ENCODE measurements at regions not wholly inside any gene's neighbourhood (a gene's known extent, or its start where the extent isn't known, plus 50 kb on each side); places are given as distances from the start of the nearest gene placed in this dataset.
A peak's percentile ranks its signal among the peaks of the same experiment; 100 is the strongest.

- peak overlapping the region; percentile 90 for H3K27ac ChIP-seq (replicated peaks)
These were observed 177.8 kb downstream of the ETS2 start for GRCh38 chr21:38983560-38983959.

GRCh38 chr21:38982804-38983203, 177.1 kb downstream of the ETS2 start:
- DNase-seq (ENCODE audit: low read depth in 1 of 2, low spot score in 1 of 2): no peak
- Histone ChIP-seq H3K27ac (replicated peaks) (no peak overlapping the region), H3K4me3 (replicated peaks; ENCODE audit: insufficient read depth, low read length) (no peak overlapping the region), H3K27me3 (ENCODE audit: insufficient read depth, poor library complexity, severe bottlenecking) (no peaks in the 10 kb centered on the region)
- TF ChIP-seq REST (IDR thresholded peaks at IDR 0.05; ENCODE audit: insufficient replicate concordance, low read depth): no peak
- TF ChIP-seq GABPA (IDR thresholded peaks at IDR 0.05; ENCODE audit: low read depth): no peak
- no peak for TF ChIP-seq SPI1 (IDR thresholded peaks at IDR 0.05; ENCODE audit: borderline replicate concordance, low read depth)
- no peak for TF ChIP-seq CTCF (IDR thresholded peaks at IDR 0.05; ENCODE audit: insufficient read depth, low read length)

More at GRCh38 chr21:38983560-38983959, 177.8 kb downstream of the ETS2 start:
- Histone ChIP-seq H3K27me3 (ENCODE audit: insufficient read depth, poor library complexity, severe bottlenecking) (no peaks in the 10 kb centered on the region), H3K4me3 (replicated peaks; ENCODE audit: insufficient read depth, low read length) (no peak overlapping the region)
- TF ChIP-seq SPI1 (IDR thresholded peaks at IDR 0.05; ENCODE audit: borderline replicate concordance, low read depth) (no peak), REST (IDR thresholded peaks at IDR 0.05; ENCODE audit: insufficient replicate concordance, low read depth) (no peak), GABPA (IDR thresholded peaks at IDR 0.05; ENCODE audit: low read depth) (no peak), POLR2AphosphoS5 (IDR thresholded peaks at IDR 0.05; ENCODE audit: low read depth) (no peak), CTCF (IDR thresholded peaks at IDR 0.05; ENCODE audit: insufficient read depth, low read length) (no peak)
- DNase-seq (ENCODE audit: low read depth in 1 of 2, low spot score in 1 of 2): no peak

GRCh38 chr21:38982096-38982495, 176.4 kb downstream of the ETS2 start:
- no peak for DNase-seq (ENCODE audit: low read depth in 1 of 2, low spot score in 1 of 2)
- no peak overlapping the region for H3K4me3 ChIP-seq (replicated peaks; ENCODE audit: insufficient read depth, low read length)
- no peaks in the 10 kb centered on the region for H3K27me3 ChIP-seq (ENCODE audit: insufficient read depth, poor library complexity, severe bottlenecking)
- TF ChIP-seq CTCF (IDR thresholded peaks at IDR 0.05; ENCODE audit: insufficient read depth, low read length): no peak
- no peak for TF ChIP-seq GABPA (IDR thresholded peaks at IDR 0.05; ENCODE audit: low read depth)
- no peak for TF ChIP-seq SPI1 (IDR thresholded peaks at IDR 0.05; ENCODE audit: borderline replicate concordance, low read depth)
- TF ChIP-seq POLR2AphosphoS5 (IDR thresholded peaks at IDR 0.05; ENCODE audit: low read depth): no peak
- no peak for TF ChIP-seq REST (IDR thresholded peaks at IDR 0.05; ENCODE audit: insufficient replicate concordance, low read depth)
- no peak overlapping the region for H3K27ac ChIP-seq (replicated peaks)

Measured in HL-60 (cell line).